Fibroblast of skin of scalp (primary cell): ENCODE measurements at regions not wholly inside any gene's neighbourhood (a gene's known extent, or its start where the extent isn't known, plus 50 kb on each side); places are given as distances from the start of the nearest gene placed in this dataset.

Experiments
- DNase-seq: peaks from one replicate; pipeline ENCODE4 v3.0.0-alpha.2; 2013

- no peak for DNase-seq
These were observed 1191.3 kb upstream of the C9orf72 start for GRCh38 chr9:28764532-28764931.

GRCh38 chr9:28770226-28770625 lies 1196.9 kb upstream of the C9orf72 start:
- no peak for DNase-seq

GRCh38 chr9:28770827-28771226 lies 1197.5 kb upstream of the C9orf72 start:
- no peak for DNase-seq

GRCh38 chr9:28774433-28775235 lies 1201.4 kb upstream of the C9orf72 start:
- peak; percentile 36 for DNase-seq

- no peak for DNase-seq
These were observed 1206.0 kb upstream of the C9orf72 start for GRCh38 chr9:28779243-28779642.

GRCh38 chr9:28781481-28781880 lies 1208.2 kb upstream of the C9orf72 start:
- no peak for DNase-seq

GRCh38 chr9:28782630-28783029 lies 1209.3 kb upstream of the C9orf72 start:
- no peak for DNase-seq

GRCh38 chr9:28792716-28793115 lies 1219.4 kb upstream of the C9orf72 start:
- DNase-seq: no peak

- no peak for DNase-seq
These were observed 1226.6 kb upstream of the C9orf72 start for GRCh38 chr9:28799876-28800275.

GRCh38 chr9:28801144-28801799 lies 1228.0 kb upstream of the C9orf72 start:
- DNase-seq: no peak

- no peak for DNase-seq
These were observed 1231.9 kb upstream of the C9orf72 start for GRCh38 chr9:28805197-28805596.

- DNase-seq: peak; percentile 17
These were observed 1234.8 kb upstream of the C9orf72 start for GRCh38 chr9:28808042-28808441.

GRCh38 chr9:28810388-28811075 lies 1237.3 kb upstream of the C9orf72 start:
- DNase-seq: peak; percentile 35

GRCh38 chr9:28820741-28821140 lies 1247.5 kb upstream of the C9orf72 start:
- no peak for DNase-seq

- no peak for DNase-seq
These were observed 1248.0 kb upstream of the C9orf72 start for GRCh38 chr9:28821240-28821639.

GRCh38 chr9:28824432-28824963 lies 1251.2 kb upstream of the C9orf72 start:
- no peak for DNase-seq

GRCh38 chr9:28832168-28832770 lies 1259.0 kb upstream of the C9orf72 start:
- no peak for DNase-seq

- DNase-seq: no peak
These were observed 1260.9 kb upstream of the C9orf72 start for GRCh38 chr9:28834156-28834555.

GRCh38 chr9:28839778-28840430 lies 1266.6 kb upstream of the C9orf72 start:
- DNase-seq: no peak

- DNase-seq: no peak
These were observed 1268.5 kb upstream of the C9orf72 start for GRCh38 chr9:28841775-28842174.

- no peak for DNase-seq
These were observed 1274.0 kb upstream of the C9orf72 start for GRCh38 chr9:28847331-28847730.

- DNase-seq: no peak
These were observed 1275.4 kb upstream of the C9orf72 start for GRCh38 chr9:28848671-28849070.
